NCI-H2107 treated with DMSO at 0.1 percent for 48 hours (cell line): ENCODE measurements at regions not wholly inside any gene's neighbourhood (a gene's known extent, or its start where the extent isn't known, plus 50 kb on each side); places are given as distances from the start of the nearest gene placed in this dataset.
A peak's percentile ranks its signal among the peaks of the same experiment; 100 is the strongest.
"Not testable (repeated sequence)": the region's sequence is repeated elsewhere in the genome, so short reads cannot be mapped to it uniquely, and the experiment has no call there.

ENCODE experiments used
- DNase-seq: peaks from one replicate; lab custom pipeline; 2025; ENCODE audit not compliant: unreplicated experiment; lab: John Stamatoyannopoulos, UW

DNA sequence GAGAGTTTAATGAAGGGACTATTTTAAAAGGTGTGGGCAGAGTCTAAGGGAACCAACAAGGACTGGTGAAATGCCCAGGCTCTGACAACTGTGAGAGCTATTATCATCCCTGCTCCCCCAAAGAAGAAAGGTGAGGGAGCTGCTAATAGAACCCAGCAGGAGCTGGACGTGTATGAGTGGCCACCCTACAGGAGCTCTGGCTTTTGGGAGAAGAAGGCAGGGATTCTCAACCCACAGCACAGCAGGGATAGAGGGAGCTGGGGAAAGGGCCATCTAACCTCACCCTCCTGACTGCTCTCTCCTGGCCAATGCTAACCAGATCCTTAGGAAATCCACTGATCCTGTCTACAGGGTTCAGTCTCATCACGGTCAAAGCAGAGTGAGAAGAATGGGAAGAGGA, 57.1 kb downstream of the GRIN2B start:
- DNase-seq: no peak

- no peak for DNase-seq
These were observed 62.5 kb downstream of the GRIN2B start for GRCh38 chr12:13918897-13919296.

- DNase-seq: no peak
These were observed 66.3 kb downstream of the GRIN2B start for GRCh38 chr12:13915096-13915495.

GRCh38 chr12:13913371-13913770, 68.0 kb downstream of the GRIN2B start:
- no peak for DNase-seq

- no peak for DNase-seq
These were observed 69.4 kb downstream of the GRIN2B start for GRCh38 chr12:13911756-13912554.

DNA sequence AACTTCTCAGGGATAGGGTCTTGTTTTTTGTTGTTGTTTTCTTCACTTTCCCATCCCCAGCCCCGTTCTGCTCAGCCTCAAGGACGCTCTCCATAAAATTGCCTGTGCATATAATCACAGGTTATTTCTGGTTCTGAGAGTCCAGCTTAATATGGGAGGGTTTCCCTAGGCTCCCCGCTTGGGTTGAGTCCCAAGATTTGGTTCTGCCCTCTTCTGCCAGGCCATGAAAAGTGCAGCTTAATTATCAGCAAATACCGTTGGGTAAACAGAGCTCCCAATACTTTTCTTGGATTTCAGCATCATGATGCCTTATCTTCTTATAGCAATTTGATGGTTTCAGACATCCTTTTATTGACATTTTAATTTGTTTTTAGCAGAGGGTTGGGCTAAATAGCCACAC, 75.6 kb downstream of the GRIN2B start:
- no peak for DNase-seq

DNA sequence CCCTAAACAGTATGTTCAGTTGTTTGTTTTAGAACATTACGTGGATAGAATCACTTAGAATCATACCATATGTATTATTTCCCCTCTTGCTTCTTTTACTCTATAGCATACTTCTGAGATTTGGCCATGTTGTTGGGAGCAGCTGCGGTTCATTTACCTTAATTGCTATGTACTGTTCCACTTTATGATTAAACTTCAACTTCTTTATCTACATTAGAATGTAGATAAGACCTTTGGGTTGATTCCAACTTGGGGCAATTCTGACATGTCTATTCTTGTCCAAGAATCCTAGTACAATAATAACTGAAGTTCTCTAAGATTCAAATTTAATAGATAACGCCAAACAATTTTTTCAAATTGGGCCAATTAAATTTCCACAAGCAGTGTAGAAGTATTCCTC, 80.7 kb downstream of the GRIN2B start:
- no peak for DNase-seq

GRCh38 chr12:13898387-13898786, 83.0 kb downstream of the GRIN2B start:
- not testable (repeated sequence) for DNase-seq

GRCh38 chr12:13897811-13898210, 83.6 kb downstream of the GRIN2B start:
- no peak for DNase-seq

- no peak for DNase-seq
These were observed 85.3 kb downstream of the GRIN2B start for GRCh38 chr12:13896063-13896626.

- no peak for DNase-seq
These were observed 89.5 kb downstream of the GRIN2B start for GRCh38 chr12:13891902-13892301.

- no peak for DNase-seq
These were observed 90.5 kb downstream of the GRIN2B start for GRCh38 chr12:13890943-13891342.

GRCh38 chr12:13887779-13888388, 93.5 kb downstream of the GRIN2B start:
- no peak for DNase-seq

DNA sequence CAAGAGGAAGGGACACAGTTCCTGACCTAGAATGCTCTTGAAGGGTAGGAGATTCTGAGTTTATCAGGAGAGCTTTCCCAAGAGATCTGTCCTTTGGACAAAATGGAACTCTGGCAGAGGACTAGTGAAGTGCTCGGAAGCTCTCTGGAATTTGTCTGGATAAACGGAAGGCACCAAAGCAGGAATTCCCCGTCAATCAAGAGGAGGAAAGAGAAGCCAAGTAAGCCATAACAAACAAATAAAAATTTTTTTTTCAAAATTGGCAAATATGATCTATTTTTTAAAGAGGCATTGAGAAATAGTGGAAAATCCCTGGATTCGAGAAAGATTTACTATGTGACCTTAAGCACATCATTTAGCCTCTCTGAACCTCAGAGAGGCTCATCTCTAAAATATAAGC, 99.2 kb downstream of the GRIN2B start:
- no peak for DNase-seq

- DNase-seq: no peak
These were observed 100.8 kb downstream of the GRIN2B start for GRCh38 chr12:13880613-13881012.

DNA sequence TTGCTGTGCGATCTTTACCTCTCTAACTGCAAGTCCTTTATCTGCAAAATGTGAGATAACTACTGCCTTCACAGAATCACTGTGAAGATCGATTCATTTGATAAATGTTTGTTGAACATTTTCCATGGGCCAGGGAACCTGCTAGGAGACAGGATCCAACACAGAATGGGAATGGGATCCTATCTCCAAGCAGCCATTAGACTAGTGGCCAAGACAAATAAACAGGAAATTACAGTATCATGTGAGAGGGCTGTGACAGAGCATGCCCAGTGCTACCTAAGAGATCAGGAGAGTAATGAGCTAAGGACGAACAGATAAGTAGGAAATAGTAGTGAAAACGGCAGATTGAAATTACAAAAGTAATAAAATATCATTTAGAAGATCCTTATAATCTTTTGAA, 105.7 kb downstream of the GRIN2B start:
- DNase-seq: no peak

- no peak for DNase-seq
These were observed 111.1 kb downstream of the GRIN2B start for GRCh38 chr12:13870255-13870654.

DNA sequence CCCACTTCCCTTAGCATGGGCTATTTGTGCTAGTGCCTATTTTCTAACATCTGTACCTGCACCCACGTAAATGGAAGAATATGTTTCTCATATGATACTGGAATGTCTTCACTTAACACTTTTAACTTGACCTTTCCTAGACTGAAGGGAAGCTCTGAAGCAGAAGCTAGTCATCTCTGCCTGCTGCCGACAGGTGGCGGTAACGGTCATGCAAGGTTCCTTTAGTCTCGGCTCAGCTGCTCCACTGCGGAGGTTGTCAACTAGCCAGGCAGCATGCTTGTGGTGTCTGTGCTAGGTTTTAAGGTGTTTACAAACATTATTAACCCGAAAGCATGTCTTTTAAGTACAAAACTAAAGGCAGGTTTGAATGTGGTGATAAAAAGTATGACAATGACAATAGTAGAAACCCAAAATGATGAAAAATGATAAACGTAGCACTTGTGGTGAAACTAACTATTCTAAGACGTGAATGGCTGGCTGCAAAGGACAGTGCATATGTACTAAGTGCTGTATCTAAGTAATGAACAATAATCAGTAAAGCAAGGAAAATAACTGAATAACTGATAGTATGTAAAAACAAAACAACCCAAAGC, 117.2 kb downstream of the GRIN2B start:
- DNase-seq: peak; percentile 66

GRCh38 chr12:13857750-13858149, 123.7 kb downstream of the GRIN2B start:
- no peak for DNase-seq

DNA sequence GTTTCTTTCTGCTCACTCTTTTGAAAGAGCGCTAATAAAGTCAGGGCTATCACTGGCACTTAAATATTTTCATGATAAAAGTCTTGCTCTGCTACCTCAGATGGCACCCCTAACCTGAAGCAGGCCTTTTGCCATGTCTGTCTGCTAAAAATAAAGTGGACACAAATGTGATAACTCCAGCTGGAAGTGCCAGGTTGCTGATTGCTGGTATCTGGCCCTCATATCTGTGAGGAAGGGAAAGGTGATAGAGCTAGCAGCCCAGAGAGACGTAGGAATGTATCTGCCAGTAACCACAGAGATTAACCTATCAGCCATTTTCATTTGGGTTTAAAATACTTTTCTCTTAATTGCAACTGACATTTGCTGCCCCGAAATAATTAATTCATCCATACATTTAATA, 127.9 kb downstream of the GRIN2B start:
- no peak for DNase-seq

DNA sequence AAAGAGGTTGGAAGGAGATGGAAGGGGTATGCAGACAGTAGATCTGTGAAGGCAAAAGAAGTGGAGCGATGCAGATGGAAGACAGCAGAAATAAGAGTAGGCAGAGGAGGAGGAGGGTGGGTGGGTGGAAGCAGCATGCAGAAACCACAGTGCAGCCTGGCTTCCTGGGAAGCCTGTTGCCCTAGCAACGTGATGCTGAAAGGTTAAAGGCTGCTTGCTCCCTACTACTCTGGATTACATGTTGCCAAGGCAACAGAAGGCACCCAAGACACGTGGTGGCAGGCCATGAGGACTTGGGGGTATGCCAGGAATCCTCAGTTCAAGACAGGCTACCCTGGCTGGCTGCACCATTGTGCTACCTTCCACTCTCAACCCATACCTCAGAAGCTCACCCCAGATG, 129.6 kb downstream of the GRIN2B start:
- DNase-seq: no peak

- no peak for DNase-seq
These were observed 131.9 kb downstream of the GRIN2B start for GRCh38 chr12:13849456-13849855.
